IPS DF 4.7 (cell line): ENCODE measurements at regions not wholly inside any gene's neighbourhood (a gene's known extent, or its start where the extent isn't known, plus 50 kb on each side); places are given as distances from the start of the nearest gene placed in this dataset.
"Not testable (repeated sequence)": the region's sequence is repeated elsewhere in the genome, so short reads cannot be mapped to it uniquely, and the experiment has no call there.

Source experiments
- DNase-seq: peaks from one replicate; pipeline ENCODE4 v3.0.0-alpha.2; 2013; ENCODE audit warnings: low spot score; ENCODE audit errors: extremely low read depth

DNA sequence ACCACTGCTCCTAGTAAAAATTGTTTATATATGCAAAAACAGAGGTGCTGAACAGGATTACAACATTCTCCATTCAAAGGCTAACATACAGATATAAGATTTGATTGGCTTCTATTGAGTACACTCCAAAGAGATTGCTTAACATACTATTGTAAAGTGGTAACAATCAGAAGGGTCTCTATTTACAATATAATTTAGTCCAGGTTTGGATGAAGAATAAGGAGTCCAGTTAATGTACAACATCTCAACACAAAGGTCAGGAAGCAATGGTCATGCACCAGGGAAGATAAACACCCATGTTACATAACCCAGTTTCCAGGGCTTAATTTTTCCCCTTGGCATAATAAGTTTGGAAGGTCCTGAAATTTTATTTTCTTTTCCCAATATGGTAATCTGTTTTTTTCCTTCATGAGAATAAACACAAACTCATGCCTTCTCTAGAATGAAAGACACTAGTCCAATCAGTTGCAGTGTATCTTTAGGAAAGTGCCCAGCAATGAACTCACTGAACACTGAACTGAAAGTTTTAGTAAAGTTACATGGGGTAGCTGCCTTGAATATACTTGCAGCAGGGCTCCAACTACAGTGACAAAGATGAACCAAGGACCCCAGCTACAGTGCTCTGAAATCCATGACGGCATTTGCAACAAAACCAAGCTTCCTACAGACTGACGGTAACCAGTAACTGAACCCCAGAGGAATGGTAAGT is 255.3 kb upstream of the GJE1 start:
- DNase-seq = no peak

DNA sequence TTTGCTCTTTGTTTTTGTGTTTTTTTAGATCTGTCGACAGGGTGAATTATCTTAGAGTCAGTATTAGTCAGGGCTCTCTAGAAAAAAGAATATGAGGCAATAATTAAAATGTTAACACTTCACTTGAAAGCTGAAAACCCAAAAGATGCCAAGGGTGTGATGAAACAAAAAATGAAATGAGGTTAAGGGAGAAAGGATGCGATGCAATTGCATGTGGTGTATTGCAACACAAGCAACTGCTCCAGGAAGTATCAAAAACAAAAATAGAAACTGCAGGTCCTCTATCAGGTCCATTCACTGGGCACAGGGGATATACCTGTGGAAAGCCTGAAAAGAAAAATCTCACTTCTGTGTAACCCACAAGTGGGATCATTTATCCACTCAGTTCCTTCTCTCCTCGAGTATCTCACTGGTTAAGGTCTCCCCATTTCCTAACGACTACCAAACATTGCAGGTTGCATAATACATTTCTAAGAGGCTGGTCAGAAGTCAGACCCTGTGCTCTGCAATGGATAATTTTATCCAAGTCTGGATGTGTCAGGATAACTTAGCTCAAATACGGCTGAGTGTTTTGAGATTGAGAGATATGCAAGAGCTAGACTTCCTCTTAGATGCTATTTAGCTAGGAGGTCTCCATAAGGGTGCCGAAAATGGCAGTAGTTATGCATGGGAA is 257.7 kb upstream of the GJE1 start:
- DNase-seq = no peak

DNA sequence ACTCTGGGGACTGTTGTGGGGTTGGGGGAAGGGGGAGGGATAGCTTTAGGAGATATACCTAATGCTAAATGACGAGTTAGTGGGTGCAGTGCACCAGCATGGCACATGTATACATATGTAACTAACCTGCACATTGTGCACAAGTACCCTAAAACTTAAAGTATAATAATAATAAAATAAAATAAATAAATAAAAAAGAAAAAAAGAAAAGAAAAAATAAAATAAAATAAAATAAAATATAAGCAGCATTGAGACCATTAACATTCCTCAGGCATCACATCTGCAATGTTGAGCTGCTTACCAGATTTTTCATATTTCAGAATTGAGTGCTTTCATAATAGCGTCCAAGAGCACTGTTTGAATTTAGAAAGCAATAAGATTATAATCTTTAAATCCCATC is 263.2 kb upstream of the GJE1 start:
- not testable (repeated sequence) for DNase-seq

DNA sequence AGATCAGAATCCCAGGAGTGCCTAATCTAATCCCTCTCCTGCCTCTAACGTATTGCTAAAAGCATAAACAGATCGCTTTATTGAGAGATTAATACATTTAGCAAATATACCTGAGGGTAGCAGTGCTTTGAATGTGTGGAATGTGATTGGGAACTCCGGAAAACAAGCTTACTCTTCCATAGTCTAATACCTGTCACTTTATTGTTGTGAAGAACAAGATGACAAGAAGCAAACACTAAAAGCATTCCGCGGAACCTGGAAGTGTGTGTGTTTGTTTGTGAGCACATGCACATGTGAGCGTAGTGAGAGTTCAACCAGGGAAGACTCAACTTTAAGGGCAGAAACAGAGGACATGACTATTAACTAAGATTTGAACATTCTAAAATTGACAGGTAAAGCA is 265.0 kb upstream of the GJE1 start:
- DNase-seq = no peak

DNA sequence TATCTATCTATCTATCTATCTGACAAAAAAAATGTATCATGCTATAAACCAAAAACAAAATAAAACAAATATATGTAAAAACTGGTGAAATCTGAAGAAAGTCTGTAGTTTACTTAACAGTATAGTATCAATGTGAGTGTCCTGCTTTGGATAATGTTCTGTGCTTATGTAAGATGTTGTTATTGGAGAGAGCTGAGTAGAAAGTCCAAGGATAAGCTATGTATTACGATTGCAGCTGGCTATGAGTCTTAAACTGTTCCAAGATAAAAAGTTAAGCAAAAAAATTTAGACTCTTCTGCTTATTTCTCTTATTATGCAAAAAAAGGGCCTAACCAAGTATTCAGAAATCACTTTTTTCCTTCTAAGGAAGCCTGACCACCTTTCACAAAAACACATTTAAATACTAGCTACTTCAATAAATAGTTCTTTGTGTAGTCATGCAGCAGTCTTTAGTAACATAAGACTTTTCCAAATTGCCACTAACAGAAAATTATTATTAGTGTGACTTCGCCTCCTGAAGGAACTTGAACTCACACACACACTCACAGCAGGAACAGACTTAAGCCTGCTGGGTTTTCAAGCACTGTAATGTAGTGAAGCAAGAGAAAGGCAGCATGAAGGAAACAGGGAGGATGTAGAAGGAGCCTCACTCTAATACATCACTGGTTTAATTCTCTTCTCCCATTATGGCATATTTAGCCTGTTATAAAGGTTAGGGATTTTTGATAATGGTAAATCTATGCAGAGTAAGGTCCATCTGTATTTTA is 265.8 kb upstream of the GJE1 start:
- DNase-seq = no peak

DNA sequence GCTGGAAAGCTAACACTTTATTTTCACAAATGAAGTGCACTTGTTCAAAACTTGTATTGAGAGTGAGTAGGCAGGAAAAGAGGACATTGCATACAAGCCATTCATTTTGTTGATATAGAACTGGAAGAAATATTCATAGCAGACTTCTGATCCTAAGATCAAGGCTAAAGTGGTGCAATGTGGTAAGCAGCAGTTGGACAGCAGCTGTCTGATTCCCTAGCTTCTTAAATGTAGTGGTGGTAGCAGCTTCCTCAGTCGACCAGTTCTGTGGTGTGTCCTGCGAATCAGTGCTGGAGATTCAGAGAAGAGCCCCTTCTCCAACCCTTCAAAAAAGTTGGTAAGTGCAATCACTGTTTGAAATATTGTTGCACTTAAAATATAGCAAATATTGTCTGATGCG is 281.7 kb upstream of the GJE1 start:
- DNase-seq = no peak

DNA sequence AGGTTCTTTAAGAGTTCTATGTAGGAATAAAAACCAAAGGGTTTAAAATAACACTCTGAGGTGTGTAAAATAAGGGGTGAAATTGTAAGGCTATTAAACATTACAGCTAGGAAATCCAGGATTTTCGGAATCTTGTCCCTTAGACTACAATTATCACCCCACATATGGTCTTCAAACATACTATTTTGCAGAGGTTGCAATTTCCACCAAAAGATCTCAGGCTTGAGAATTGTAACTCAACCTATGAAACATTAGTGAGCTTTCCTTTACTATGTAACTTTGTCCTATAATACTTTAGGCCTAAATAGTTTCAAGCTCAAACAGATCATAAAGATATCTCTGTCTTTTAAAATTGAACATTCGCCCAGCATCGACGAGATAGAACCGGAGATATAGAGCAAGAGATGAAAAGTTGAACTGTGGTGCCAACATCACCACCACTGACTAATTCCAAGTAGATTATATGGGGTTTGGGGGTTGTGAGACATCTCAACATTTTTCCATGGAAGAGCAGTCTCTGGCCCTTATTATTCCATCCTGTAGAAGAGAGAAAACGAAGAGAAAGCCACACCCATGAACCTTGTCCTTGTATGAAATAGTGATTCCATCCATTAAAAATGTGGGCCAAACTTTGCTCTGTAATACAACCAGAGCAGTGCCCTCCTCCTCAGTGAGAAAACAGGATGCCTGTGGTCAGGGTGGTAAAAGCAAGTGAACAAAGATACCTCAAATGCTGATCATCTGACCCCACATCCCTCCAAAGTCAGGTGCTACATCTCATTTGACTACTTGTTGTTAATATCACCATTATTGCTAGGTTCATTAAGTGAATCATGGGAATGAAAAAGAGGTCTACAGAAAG is 284.5 kb upstream of the GJE1 start:
- DNase-seq = no peak

DNA sequence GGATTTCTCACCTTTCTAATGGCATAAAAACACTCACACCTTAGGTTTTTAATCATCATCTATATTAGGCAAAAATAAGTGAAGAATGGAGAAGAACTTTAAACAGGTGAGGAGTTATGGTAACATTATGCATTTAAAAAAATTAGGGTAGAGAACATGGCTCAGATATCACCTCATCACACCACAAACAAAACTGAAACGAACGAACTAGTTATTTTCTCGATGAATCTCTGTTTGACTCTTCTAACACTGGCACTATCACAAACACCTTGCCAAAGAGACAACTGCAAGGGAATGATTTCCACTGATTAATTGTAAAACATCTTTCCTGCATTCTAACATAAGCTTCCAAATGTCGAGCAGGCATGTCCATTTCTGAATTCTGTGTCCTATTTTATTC is 286.1 kb upstream of the GJE1 start:
- DNase-seq = no peak

DNA sequence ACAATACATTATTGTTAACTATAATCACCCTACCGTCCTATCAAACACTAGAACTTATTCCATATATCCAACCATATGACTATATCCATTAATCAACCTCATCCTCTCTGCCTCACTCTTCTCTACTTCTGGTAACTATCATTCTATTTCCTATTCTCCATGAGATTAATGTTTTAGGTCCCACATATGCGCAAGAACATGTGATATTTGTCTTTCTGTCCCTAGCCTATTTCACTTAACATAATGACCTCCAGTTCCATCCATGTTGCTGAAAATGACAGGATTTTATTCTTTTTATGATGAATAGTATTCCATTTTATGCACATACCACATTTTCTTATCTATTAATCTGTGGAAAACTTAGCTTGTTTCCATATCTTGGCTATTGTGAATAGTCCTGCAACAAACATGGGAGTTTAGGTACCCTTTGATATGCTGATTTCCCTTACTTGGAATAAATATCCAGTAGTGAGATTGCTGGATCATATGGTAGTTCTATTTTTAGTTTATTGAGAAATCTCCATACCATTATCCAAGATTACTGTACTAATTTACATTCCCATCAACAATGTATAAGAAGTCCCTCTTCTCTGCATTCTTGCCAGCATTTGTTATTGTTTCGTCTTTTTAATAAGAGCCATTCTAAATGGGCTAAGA is 289.4 kb upstream of the GJE1 start:
- DNase-seq = no peak

DNA sequence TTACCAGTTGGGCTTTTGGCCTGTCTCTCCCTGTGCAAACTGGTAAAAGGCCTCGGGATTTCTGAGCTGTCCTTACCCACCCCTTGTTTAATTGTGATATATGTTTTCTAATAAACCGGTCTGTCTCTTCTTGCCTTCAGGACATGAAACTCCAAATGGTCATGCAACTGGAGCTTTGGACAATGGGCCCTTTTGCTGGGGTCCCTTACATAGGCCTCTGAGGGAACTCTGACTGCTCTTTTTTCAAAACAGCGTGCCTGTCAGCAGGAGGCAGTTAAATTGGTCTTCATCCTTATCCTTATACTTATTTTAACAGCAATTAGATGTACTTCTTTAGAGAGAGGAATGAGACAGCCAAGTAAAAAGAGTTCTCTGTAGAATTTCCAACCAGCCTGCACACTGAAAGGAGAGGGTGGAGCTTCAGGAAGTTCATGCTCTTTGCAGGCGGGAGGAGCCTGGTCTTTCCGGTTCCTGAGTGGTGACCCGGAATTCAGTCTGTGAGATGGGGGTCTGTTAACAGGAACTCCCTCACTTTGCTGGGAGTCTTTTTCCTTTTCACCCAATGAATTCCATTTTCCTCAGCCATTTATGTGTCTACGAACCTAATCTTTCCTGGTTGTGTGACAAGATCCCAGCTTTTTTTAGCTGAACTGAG is 299.6 kb upstream of the GJE1 start:
- DNase-seq = no peak

DNA sequence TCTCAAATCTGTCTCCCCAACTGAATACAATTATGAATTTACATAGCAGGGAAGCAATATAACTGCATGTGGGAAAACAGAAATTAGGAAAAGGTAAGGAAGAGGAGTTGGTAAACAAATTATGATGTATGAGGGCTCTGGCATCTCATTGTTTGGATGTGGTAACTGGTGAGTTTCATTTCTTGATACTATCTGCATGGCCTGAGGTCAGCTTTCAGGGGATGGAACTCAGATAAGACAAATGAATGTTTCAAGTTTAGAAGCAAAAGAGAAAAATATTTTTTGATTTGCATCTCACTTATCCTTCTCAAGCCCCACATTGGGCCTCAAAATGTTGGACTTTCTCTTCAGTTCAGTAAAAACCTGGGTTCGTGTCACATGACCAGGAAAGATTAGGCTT is 302.2 kb upstream of the GJE1 start:
- DNase-seq = no peak

DNA sequence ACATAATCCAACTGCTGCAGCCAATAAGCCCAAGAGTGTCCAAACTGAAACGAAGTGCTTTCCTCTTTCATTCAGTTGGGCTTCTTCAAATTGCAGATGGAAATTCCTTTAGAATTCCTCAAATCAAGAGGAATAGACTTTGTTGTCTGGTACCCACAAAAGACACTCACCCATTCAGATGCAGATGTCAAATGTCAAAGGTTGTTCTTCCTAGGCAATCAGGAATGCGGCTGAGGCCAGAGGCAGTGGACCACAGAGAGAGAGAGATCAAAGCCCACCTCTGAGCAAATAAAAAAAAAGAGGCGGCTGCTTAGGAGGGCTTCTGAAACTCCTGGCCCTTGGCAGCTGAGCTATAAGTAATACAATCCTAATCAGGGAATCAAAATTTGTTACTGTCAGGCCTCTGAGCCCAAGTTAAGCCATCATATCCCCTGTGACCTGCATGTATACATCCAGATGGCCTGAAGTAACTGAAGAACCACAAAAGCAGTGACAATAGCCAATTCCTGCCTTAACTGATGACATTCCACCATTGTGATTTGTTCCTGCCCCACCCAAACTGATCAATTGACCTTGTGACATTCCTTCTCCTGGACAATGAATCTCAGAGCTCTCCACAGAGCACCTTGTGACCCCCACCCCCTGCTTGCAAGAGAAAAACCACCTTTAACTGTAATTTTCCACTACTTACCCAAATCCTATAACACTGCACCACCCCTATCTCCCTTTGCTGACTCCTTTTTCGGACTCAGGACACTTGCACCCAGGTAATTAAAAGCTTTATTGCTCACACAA is 303.0 kb upstream of the GJE1 start:
- no peak for DNase-seq

DNA sequence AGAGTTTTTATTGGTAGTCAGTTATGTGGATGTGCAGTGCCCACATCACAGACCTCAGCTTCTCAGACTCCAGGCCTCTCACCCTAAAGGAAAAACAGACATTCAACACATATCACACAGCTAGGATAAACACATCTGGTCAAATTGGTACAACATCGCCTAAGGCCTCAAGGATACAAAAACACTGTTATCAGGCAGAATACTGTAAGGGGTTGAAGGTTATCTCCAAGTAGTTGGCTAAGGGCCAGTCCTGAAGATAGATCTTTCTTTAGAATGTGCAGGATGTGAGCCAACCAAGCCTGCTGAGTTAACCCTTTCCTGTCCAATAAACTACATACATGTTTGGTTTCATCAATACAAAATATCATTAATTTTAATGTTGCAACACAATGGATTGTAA is 308.4 kb upstream of the GJE1 start:
- DNase-seq = no peak

DNA sequence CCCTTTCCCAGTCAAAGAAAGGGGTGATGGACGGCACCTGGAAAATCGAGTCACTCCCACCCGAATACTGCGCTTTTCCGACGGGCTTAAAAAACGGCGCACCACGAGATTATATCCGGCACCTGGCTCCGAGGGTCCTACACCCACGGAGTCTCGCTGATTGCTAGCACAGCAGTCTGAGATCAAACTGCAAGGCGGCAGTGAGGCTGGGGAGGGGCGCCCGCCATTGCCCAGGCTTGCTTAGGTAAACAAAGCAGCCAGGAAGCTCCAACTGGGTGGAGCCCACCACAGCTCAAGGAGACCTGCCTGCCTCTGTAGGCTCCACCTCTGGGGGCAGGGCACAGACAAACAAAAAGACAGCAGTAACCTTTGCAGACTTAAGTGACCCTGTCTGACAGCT is 317.7 kb upstream of the GJE1 start:
- DNase-seq = not testable (repeated sequence)

DNA sequence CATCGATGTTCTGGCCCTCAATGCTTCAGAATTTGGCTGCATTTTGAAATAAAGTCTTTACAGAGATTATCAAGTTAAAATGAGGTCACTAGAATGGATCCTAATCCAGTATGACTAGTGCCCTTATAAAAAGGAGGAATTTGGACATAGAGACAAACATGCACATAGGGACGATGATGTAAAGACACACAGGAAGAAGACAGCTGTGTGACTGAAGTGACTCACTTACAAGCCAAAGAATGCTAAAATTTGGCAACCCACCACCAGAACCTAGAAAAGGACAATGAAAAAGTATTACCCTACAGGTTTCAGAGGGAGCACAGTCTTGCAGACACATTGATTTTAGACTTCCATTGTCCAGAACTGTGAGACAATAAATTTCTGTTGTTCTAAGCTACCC is 322.8 kb upstream of the GJE1 start:
- no peak for DNase-seq

DNA sequence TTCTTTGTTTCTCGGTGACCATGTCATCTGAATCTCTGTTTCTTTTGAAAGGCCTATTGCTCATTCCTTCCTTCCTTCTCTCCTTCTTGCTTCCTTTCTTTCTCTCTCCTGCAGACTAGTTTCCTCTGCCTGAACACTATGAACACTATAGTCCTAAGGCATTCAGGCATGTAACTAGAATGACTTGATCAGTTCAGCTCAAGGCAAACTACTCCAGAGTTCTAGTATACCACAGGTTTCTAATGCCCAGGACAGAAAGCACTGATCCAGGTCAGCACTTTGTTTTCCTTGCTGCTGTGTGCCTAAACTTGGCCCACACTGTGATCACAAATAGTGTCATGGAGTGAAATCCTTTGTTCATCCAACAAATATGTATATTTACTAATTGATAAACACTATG is 324.1 kb upstream of the GJE1 start:
- DNase-seq = no peak

DNA sequence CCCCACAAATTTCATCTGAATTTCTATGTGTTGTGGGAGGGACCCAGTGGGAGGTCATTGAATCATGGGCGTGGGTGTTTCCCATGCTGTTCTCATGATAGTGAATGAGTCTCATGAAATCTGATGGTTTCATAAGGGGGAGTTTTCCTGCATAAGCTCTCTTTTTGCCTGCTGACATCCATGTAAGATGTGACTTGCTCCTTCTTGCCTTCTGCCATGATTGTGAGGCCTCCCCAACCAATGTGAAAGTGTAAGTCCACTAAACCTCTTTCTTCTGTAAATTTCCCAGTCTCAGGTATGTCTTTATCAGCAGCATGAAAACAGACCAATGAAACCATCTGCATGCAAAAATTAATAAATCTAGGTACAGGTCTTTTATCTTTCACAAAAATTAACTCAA is 331.8 kb upstream of the GJE1 start:
- DNase-seq = not testable (repeated sequence)

DNA sequence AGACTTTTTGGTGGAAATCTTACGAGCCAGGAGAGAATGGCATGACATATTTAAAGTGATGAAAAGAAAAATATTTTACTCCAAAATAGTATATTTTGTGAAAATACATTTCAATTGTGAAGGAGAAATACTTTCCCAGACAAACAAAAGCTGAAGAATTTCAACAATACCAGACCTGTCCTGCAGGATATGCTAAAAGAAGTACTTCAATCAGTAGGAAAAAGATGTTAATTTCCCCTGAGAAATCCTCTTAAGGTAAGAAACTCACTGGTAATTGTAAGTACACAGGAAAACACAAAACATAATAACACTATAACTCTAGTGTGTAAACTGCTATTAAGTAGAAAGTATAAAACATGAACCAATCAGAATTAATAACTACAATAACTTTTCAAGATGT is 341.8 kb upstream of the GJE1 start:
- no peak for DNase-seq

DNA sequence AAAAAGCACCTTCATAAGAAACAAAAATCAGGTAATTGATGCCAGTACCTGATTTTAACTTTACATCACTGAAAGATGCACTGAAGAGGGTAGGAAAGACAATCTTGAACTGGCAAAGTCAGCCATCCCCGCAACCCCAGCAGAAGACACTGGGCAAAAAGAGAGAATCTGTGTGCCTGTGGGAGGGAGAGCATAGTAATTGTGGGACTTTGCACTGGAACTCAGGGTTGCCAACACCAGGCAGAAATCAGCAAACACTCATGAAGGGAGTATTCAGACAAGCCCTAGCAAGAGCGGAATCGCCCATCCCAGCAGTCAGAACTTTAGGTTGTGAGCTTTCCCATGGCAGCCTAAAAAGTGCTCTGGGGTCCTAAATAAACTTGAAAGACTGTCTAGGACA is 344.6 kb upstream of the GJE1 start:
- DNase-seq = no peak

DNA sequence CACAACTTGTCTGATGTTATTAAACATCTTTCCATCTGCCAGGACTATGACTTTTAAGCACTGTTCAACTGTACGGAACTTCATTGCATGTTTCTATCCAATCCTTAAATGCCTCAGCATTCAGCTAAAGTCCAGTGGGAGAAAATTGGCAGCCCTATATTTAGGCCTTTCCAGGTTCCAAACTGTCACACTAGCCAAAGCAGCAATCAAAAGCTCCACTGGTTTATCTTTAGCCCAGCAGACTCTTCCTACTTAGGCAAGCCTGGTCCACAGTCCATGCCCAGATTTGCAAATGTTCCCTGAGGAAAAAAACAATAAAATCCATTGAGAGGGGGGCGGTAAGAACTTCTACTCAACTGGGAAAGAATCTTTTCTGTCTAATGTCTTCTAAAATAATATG is 349.1 kb upstream of the GJE1 start:
- no peak for DNase-seq
